ENCODE measurements at regions not wholly inside any gene's neighbourhood (a gene's known extent, or its start where the extent isn't known, plus 50 kb on each side); places are given as distances from the start of the nearest gene placed in this dataset.

- DNase-seq (ENCODE audit: low read depth): no peak
These were observed 64.3 kb upstream of the IGLL5 start for GRCh38 chr22:22823131-22823810.

- DNase-seq (ENCODE audit: low read depth): no peak
These were observed 63.0 kb upstream of the IGLL5 start for GRCh38 chr22:22824340-22825212.

GRCh38 chr22:22825213-22825593 lies 62.4 kb upstream of the IGLL5 start:
- no peak for DNase-seq (ENCODE audit: low read depth)

GRCh38 chr22:22827187-22827939 lies 60.3 kb upstream of the IGLL5 start:
- no peak for DNase-seq (ENCODE audit: low read depth)

GRCh38 chr22:22830193-22830592 lies 57.4 kb upstream of the IGLL5 start:
- no peak for DNase-seq (ENCODE audit: low read depth)

- DNase-seq (ENCODE audit: low read depth): no peak
These were observed 56.5 kb upstream of the IGLL5 start for GRCh38 chr22:22830957-22831688.

- DNase-seq (ENCODE audit: low read depth): no peak
These were observed 54.6 kb upstream of the IGLL5 start for GRCh38 chr22:22833059-22833458.

- DNase-seq (ENCODE audit: low read depth): no peak
These were observed 54.1 kb upstream of the IGLL5 start for GRCh38 chr22:22833488-22833887.

GRCh38 chr22:22834204-22834603 lies 53.4 kb upstream of the IGLL5 start:
- no peak for DNase-seq (ENCODE audit: low read depth)

- no peak for DNase-seq (ENCODE audit: low read depth)
These were observed 52.8 kb upstream of the IGLL5 start for GRCh38 chr22:22834783-22835182.

GRCh38 chr22:22835242-22835641 lies 52.4 kb upstream of the IGLL5 start:
- DNase-seq (ENCODE audit: low read depth): no peak

- DNase-seq (ENCODE audit: low read depth): no peak
These were observed 51.8 kb upstream of the IGLL5 start for GRCh38 chr22:22835771-22836291.

GRCh38 chr22:22836635-22837034 lies 51.0 kb upstream of the IGLL5 start:
- DNase-seq (ENCODE audit: low read depth): no peak
